PC-9 (cell line): ENCODE measurements at regions not wholly inside any gene's neighbourhood (a gene's known extent, or its start where the extent isn't known, plus 50 kb on each side); places are given as distances from the start of the nearest gene placed in this dataset.

ENCODE experiments used
- EZH2 ChIP-seq: fragments of 200-600 bp; sonication (generic); IDR thresholded peaks from 2 replicates; pipeline ENCODE4 v1.8.0; 2017; ENCODE audit warnings: antibody characterized with exemption, low read depth
- TF ChIP-seq, protein P1 (sequence below): fragments of 200-600 bp; sonication (generic); conservative IDR thresholded peaks from 2 replicates; pipeline ENCODE4 v1.6.1; 2017; ENCODE audit warnings: mixed run types, antibody characterized with exemption, mild to moderate bottlenecking, moderate library complexity

- TF ChIP-seq, protein P1, sequence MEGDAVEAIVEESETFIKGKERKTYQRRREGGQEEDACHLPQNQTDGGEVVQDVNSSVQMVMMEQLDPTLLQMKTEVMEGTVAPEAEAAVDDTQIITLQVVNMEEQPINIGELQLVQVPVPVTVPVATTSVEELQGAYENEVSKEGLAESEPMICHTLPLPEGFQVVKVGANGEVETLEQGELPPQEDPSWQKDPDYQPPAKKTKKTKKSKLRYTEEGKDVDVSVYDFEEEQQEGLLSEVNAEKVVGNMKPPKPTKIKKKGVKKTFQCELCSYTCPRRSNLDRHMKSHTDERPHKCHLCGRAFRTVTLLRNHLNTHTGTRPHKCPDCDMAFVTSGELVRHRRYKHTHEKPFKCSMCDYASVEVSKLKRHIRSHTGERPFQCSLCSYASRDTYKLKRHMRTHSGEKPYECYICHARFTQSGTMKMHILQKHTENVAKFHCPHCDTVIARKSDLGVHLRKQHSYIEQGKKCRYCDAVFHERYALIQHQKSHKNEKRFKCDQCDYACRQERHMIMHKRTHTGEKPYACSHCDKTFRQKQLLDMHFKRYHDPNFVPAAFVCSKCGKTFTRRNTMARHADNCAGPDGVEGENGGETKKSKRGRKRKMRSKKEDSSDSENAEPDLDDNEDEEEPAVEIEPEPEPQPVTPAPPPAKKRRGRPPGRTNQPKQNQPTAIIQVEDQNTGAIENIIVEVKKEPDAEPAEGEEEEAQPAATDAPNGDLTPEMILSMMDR = no peak
- no peak for TF ChIP-seq EZH2
Observed at GRCh38 chr7:46775776-46776175, 806.1 kb downstream of the TNS3 start.
